ENCODE measurements at regions not wholly inside any gene's neighbourhood (a gene's known extent, or its start where the extent isn't known, plus 50 kb on each side); places are given as distances from the start of the nearest gene placed in this dataset.

DNA sequence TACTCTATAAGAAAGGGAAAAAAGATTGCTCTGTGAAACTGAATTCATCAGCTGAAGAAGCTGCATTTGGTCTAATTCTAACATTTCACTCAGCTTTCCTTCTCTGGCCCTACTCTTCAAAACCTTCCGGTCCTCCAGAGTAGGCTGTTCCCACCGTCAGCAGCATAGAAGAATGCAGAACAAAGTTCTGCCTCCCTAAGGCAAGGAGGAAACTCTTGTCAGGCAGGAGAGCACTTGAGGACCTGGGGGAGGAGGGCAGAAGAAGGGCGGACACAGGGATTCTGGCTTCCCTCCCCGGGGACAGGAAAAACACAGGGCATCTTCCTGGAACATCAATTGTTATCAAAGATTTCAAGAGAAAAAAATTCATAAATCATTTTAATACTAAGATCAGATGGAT lies 69.2 kb upstream of the SHB start:
- TF ChIP-seq POLR2AphosphoS5 (IDR thresholded peaks at IDR 0.05; ENCODE audit: borderline replicate concordance, low read depth, low read length) (no peak), EZH2 (IDR thresholded peaks at IDR 0.05) (no peak), FOXP2 (optimal IDR thresholded peaks at IDR 0.05; ENCODE audit: control extremely low read depth, extremely low read length, insufficient read depth) (no peak)

Data from SK-N-MC (cell line).